ENCODE measurements at regions not wholly inside any gene's neighbourhood (a gene's known extent, or its start where the extent isn't known, plus 50 kb on each side); places are given as distances from the start of the nearest gene placed in this dataset.

DNA sequence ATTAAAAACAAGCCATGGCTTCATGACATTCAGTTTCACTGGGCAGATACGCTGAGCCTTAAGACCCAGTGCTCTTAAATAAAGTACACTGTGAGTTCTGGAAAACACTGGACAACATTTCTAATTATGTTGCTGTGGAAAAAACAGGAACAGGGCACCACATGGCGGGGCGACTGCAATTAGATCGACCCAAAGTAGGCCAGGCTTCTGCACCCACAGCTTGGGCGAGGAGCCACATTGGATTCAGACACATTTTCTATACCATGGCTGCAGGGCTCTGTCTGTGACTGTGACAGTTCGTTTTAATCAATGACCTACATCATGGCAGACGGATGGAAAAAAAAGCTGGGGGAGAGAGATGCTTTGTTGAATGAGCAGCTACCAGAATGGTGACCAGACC lies 227.2 kb upstream of the HS6ST1 start:
- Histone ChIP-seq H3K4me3 (ENCODE audit: low read length) (no peak overlapping the region), H3K4me1 (ENCODE audit: insufficient read depth, low read length) (no peaks in the 10 kb centered on the region), H3K27ac (ENCODE audit: low read depth in 1 of 2, low read length in 2 of 2) (no peak overlapping the region), H3K27me3 (ENCODE audit: control insufficient read depth in 1 of 2, insufficient read depth in 2 of 2, low read length in 2 of 2) (no peaks in the 10 kb centered on the region), H3K36me3 (ENCODE audit: insufficient read depth, low read length) (no peaks in the 10 kb centered on the region), H3K9me3 (ENCODE audit: control insufficient read depth in 1 of 2, insufficient read depth in 1 of 2, low read length in 2 of 2) (no peaks in the 10 kb centered on the region)
- no peak overlapping the region for H3K4me3 Mint-ChIP-seq
- POLR2A ChIA-PET: no interaction called here
- no peak for DNase-seq
- no peaks in the 10 kb centered on the region for H3K36me3 Mint-ChIP-seq (ENCODE audit: low read depth)
- CTCF ChIA-PET: no interaction called here
- no peak for ATAC-seq (ENCODE audit: poor library complexity)
- no peaks in the 10 kb centered on the region for H3K9me3 Mint-ChIP-seq
- no peaks in the 10 kb centered on the region for H3K27me3 Mint-ChIP-seq
- intact Hi-C loops (cut with DNase I, micrococcal nuclease): no loop called here
- TF ChIP-seq CTCF (IDR thresholded peaks at IDR 0.05): no peak
- H3K27ac Mint-ChIP-seq: no peak overlapping the region
- no peaks in the 10 kb centered on the region for H3K4me1 Mint-ChIP-seq (ENCODE audit: low read depth)

GRCh38 chr2:128547667-128548066 lies 229.0 kb upstream of the HS6ST1 start:
- H3K9me3 ChIP-seq (ENCODE audit: control insufficient read depth in 1 of 2, insufficient read depth in 1 of 2, low read length in 2 of 2): no peaks in the 10 kb centered on the region
- H3K27me3 ChIP-seq (ENCODE audit: control insufficient read depth in 1 of 2, insufficient read depth in 2 of 2, low read length in 2 of 2): no peaks in the 10 kb centered on the region
- TF ChIP-seq CTCF (IDR thresholded peaks at IDR 0.05): no peak
- no peak overlapping the region for H3K4me3 ChIP-seq (ENCODE audit: low read length)
- intact Hi-C loops (cut with DNase I, micrococcal nuclease): no loop called here
- POLR2A ChIA-PET: no interaction called here
- Mint-ChIP-seq H3K4me3 (no peak overlapping the region), H3K4me1 (ENCODE audit: low read depth) (no peaks in the 10 kb centered on the region), H3K9me3 (no peaks in the 10 kb centered on the region), H3K36me3 (ENCODE audit: low read depth) (no peaks in the 10 kb centered on the region), H3K27me3 (no peaks in the 10 kb centered on the region), H3K27ac (no peak overlapping the region)
- H3K27ac ChIP-seq (ENCODE audit: low read depth in 1 of 2, low read length in 2 of 2): no peak overlapping the region
- no peaks in the 10 kb centered on the region for H3K36me3 ChIP-seq (ENCODE audit: insufficient read depth, low read length)
- H3K4me1 ChIP-seq (ENCODE audit: insufficient read depth, low read length): no peaks in the 10 kb centered on the region
- ATAC-seq (ENCODE audit: poor library complexity) (no peak), DNase-seq (no peak)
- CTCF ChIA-PET: no interaction called here

DNA sequence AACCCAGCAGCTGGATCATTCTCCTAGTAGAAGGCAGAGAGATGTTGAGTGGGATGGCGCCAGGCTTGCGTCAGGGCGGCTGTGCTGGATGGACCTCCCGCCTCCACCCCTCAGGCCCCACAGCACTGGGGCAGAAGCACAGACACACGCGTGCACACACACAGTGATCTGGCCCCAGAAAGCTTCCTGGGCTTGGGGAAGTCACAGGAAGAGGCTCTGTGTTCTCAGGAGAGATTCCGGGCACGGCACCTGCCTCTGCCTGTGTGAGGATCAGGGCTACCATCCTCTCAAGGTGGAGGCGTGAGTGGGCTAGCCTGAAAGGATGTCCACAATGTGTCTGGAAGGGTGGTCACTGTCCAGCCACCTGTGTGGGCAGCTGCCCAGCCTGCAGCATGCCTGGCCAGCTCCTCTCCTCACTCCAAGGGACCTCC lies 229.8 kb upstream of the HS6ST1 start:
- ATAC-seq (ENCODE audit: poor library complexity) (no peak), DNase-seq (no peak)
- no peaks in the 10 kb centered on the region for H3K9me3 Mint-ChIP-seq
- no peak overlapping the region for H3K4me3 Mint-ChIP-seq
- no peaks in the 10 kb centered on the region for H3K9me3 ChIP-seq (ENCODE audit: control insufficient read depth in 1 of 2, insufficient read depth in 1 of 2, low read length in 2 of 2)
- TF ChIP-seq CTCF (IDR thresholded peaks at IDR 0.05): no peak
- H3K36me3 ChIP-seq (ENCODE audit: insufficient read depth, low read length): no peaks in the 10 kb centered on the region
- H3K27me3 Mint-ChIP-seq: no peaks in the 10 kb centered on the region
- no peak overlapping the region for H3K27ac Mint-ChIP-seq
- H3K4me1 Mint-ChIP-seq (ENCODE audit: low read depth): no peaks in the 10 kb centered on the region
- no peaks in the 10 kb centered on the region for H3K36me3 Mint-ChIP-seq (ENCODE audit: low read depth)
- intact Hi-C loops (cut with DNase I, micrococcal nuclease): no loop called here
- ChIA-PET POLR2A (no interaction called here), CTCF (no interaction called here)
- H3K4me1 ChIP-seq (ENCODE audit: insufficient read depth, low read length): no peaks in the 10 kb centered on the region
- no peak overlapping the region for H3K4me3 ChIP-seq (ENCODE audit: low read length)
- no peak overlapping the region for H3K27ac ChIP-seq (ENCODE audit: low read depth in 1 of 2, low read length in 2 of 2)
- no peaks in the 10 kb centered on the region for H3K27me3 ChIP-seq (ENCODE audit: control insufficient read depth in 1 of 2, insufficient read depth in 2 of 2, low read length in 2 of 2)

Data from CD4-positive, alpha-beta T cell (primary cell).